Muscle layer of colon (tissue), 2 donors: ENCODE measurements at regions not wholly inside any gene's neighbourhood (a gene's known extent, or its start where the extent isn't known, plus 50 kb on each side); places are given as distances from the start of the nearest gene placed in this dataset.

Experiments
- H3K27ac ChIP-seq: one replicate; pipeline ENCODE4 v1.7.0; 2013; ENCODE audit warnings: low read depth, mild to moderate bottlenecking, low read length, moderate library complexity
- H3K27me3 ChIP-seq, 2 donors: one replicate each; pipeline ENCODE4 v1.7.0; 2013; ENCODE audit warnings: low read length in 2 of 2, mild to moderate bottlenecking in 2 of 2; ENCODE audit not compliant: insufficient read depth in 2 of 2, control insufficient read depth in 1 of 2
- H3K36me3 ChIP-seq: one replicate; pipeline ENCODE4 v1.7.0; 2013; ENCODE audit warnings: mild to moderate bottlenecking, low read length; ENCODE audit not compliant: insufficient read depth
- H3K4me1 ChIP-seq: one replicate; pipeline ENCODE4 v1.7.0; 2013; ENCODE audit warnings: mild to moderate bottlenecking, low read length; ENCODE audit not compliant: insufficient read depth
- H3K4me3 ChIP-seq, 2 donors: one replicate each; pipeline ENCODE4 v1.7.0; 2013; ENCODE audit warnings: low read length in 2 of 2, low read depth in 1 of 2, mild to moderate bottlenecking in 1 of 2, moderate library complexity in 1 of 2
- H3K9ac ChIP-seq: one replicate; pipeline ENCODE4 v1.7.0; 2013; ENCODE audit warnings: low read length
- H3K9me3 ChIP-seq: one replicate; pipeline ENCODE4 v1.7.0; 2013; ENCODE audit warnings: mild to moderate bottlenecking, low read length
- donor health status: abdominal sarcoma.
- donor health status: Adenocarcinoma of cecum.

DNA sequence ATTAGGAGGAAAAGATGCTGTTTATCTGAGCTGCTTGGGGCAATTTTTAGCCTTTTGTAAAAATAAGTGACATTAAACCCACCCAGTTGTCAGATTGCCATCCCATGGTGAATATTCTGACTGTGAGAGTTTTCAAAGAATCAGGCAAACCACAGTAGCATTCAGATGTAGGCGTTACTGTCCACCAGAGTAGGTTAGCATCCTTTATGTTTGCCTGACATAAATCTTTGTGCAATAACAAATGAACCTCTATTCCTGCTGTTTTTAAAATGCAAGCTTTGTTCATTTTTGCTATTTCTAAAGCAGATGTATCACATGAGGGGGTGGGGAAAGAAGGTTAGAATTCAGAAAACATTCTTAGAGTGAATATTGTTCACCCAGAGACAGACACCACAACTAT, 427.8 kb downstream of the CDH9 start:
- Histone ChIP-seq H3K36me3 (no peaks in the 10 kb centered on the region), H3K9me3 (no peaks in the 10 kb centered on the region), H3K4me1 (no peaks in the 10 kb centered on the region), H3K4me3 (no peak overlapping the region), H3K27ac (no peak overlapping the region), H3K27me3 (no peaks in the 10 kb centered on the region), H3K9ac (no peak overlapping the region)

GRCh38 chr5:26601563-26601962, 436.8 kb downstream of the CDH9 start:
- H3K27me3 ChIP-seq = no peaks in the 10 kb centered on the region

GRCh38 chr5:26582350-26583045, 455.9 kb downstream of the CDH9 start:
- H3K9me3 ChIP-seq = no peaks in the 10 kb centered on the region
- H3K27ac ChIP-seq = no peak overlapping the region
- H3K27me3 ChIP-seq = no peaks in the 10 kb centered on the region
- no peak overlapping the region for H3K4me3 ChIP-seq
- H3K36me3 ChIP-seq = no peaks in the 10 kb centered on the region
- no peak overlapping the region for H3K9ac ChIP-seq
- no peaks in the 10 kb centered on the region for H3K4me1 ChIP-seq

More at GRCh38 chr5:26601563-26601962, 436.8 kb downstream of the CDH9 start:
- Histone ChIP-seq H3K4me1 (no peaks in the 10 kb centered on the region), H3K27ac (no peak overlapping the region), H3K9ac (no peak overlapping the region), H3K36me3 (no peaks in the 10 kb centered on the region), H3K4me3 (no peak overlapping the region), H3K9me3 (no peaks in the 10 kb centered on the region)

DNA sequence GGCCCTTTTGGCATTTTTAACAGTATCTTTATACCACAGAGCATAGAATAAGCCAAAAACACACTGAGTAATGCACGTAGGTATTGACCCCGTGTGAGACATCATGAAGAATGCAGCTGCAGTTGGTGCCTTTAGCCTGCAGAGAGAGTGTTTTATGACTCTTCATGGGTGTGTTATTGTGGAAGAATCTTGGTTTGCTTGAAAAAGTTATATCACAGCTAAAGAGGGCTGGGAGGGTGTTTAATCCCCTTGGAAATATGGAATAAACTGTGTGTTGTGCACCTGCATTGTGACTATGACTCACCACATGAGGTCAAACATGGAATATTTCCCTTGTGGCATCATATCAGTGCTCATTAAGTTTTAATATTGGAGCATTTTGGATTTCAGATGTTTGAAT, 458.7 kb downstream of the CDH9 start:
- H3K4me1 ChIP-seq = no peaks in the 10 kb centered on the region
- no peaks in the 10 kb centered on the region for H3K9me3 ChIP-seq
- H3K36me3 ChIP-seq = no peaks in the 10 kb centered on the region
- H3K27ac ChIP-seq = no peak overlapping the region
- H3K4me3 ChIP-seq = no peak overlapping the region
- no peaks in the 10 kb centered on the region for H3K27me3 ChIP-seq
- H3K9ac ChIP-seq = no peak overlapping the region

GRCh38 chr5:26578002-26578401, 460.4 kb downstream of the CDH9 start:
- H3K9ac ChIP-seq = no peak overlapping the region
- no peaks in the 10 kb centered on the region for H3K9me3 ChIP-seq
- H3K27me3 ChIP-seq = no peaks in the 10 kb centered on the region

DNA sequence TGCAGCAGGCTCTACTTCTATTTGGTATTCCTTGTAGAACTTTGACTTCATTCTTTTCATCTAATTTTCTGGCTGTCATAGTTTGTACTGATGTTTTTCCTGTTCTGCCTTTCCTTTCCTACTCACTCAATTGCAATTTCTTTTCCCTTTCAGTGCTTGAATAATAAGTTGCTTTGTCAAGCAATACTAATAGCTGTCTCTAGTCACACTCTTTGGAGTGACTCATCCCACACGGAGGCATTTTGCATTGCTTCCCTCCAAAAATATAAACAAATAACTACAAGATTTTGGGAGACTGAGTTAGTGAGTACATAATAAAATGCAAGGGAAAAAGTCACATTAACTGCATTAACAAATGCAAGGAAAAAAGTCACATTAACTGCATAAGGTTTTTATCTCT, 465.9 kb downstream of the CDH9 start:
- no peaks in the 10 kb centered on the region for H3K36me3 ChIP-seq
- no peaks in the 10 kb centered on the region for H3K4me1 ChIP-seq
- H3K9ac ChIP-seq = no peak overlapping the region
- no peaks in the 10 kb centered on the region for H3K27me3 ChIP-seq
- no peaks in the 10 kb centered on the region for H3K9me3 ChIP-seq
- H3K4me3 ChIP-seq = no peak overlapping the region
- no peak overlapping the region for H3K27ac ChIP-seq

More at GRCh38 chr5:26578002-26578401, 460.4 kb downstream of the CDH9 start:
- Histone ChIP-seq H3K27ac (no peak overlapping the region), H3K4me1 (no peaks in the 10 kb centered on the region), H3K36me3 (no peaks in the 10 kb centered on the region), H3K4me3 (no peak overlapping the region)

- H3K36me3 ChIP-seq = no peaks in the 10 kb centered on the region
- no peak overlapping the region for H3K27ac ChIP-seq
- H3K9ac ChIP-seq = no peak overlapping the region
- H3K4me3 ChIP-seq = no peak overlapping the region
- no peaks in the 10 kb centered on the region for H3K4me1 ChIP-seq
- H3K27me3 ChIP-seq = no peaks in the 10 kb centered on the region
- no peaks in the 10 kb centered on the region for H3K9me3 ChIP-seq
Measured at GRCh38 chr5:26569929-26570258, 468.5 kb downstream of the CDH9 start.

DNA sequence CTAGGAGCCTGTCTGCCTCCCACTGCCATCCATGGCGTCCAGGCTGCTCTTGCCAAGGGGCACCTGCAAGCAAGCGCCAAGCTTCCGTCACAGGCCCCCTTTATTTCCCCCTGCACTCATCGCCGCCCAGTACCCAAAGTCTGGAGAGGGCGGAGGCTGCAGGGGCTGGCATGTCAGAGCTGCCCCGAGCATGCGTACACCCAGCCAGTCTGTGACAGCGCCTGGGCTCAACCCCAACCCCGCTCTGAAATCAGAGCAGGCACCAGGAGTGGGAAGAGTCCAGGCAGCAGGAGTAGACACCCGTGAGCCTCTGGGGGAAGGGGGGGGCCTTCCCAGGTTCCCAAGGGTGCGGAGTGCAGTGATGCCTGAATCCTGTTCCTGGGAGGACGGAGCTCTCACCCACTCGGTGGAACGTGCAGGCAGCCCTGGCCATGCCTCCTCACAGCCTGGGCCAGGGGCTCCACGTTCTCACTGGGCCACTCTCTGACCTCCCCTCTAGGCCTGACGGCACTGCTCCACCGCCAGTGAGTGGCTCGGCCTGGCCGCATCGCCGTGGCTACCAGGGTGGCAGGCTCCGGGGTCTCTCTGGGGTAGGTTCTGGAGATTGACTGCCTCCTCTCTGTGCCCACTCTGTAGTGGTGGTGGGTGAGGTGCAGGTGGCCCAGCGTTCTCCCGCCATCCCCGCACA, 469.0 kb downstream of the CDH9 start:
- Histone ChIP-seq H3K4me1 (no peaks in the 10 kb centered on the region), H3K36me3 (no peaks in the 10 kb centered on the region), H3K4me3 (no peak overlapping the region), H3K27ac (no peak overlapping the region), H3K9ac (no peak overlapping the region), H3K27me3 (no peaks in the 10 kb centered on the region), H3K9me3 (no peaks in the 10 kb centered on the region)

DNA sequence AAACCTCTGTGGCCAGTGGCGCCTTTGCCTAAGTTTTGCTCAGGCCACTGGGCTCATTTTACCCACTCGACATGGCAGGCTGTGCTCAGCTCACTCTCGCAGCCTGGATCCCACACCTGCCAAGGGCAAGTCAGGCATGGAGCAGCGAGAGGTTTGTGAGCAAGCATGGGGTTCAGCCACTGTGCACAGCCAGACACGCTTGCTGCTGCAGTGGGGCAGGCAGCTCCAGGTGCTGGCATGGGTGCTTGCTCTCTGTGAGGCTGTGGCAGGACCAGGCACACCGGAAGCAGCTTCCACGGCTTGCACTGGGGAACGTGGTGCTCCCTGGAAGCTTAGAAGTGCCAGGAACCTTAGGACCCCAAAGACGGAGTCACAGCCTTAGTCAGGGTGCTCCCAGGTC, 470.1 kb downstream of the CDH9 start:
- Histone ChIP-seq H3K36me3 (no peaks in the 10 kb centered on the region), H3K9me3 (no peaks in the 10 kb centered on the region), H3K9ac (no peak overlapping the region), H3K4me1 (no peaks in the 10 kb centered on the region), H3K27ac (no peak overlapping the region), H3K27me3 (no peaks in the 10 kb centered on the region), H3K4me3 (no peak overlapping the region)

GRCh38 chr5:26563979-26564378, 474.4 kb downstream of the CDH9 start:
- Histone ChIP-seq H3K9ac (no peak overlapping the region), H3K27me3 (no peaks in the 10 kb centered on the region), H3K4me1 (no peaks in the 10 kb centered on the region), H3K9me3 (no peaks in the 10 kb centered on the region), H3K4me3 (no peak overlapping the region), H3K36me3 (no peaks in the 10 kb centered on the region), H3K27ac (no peak overlapping the region)

GRCh38 chr5:26553079-26553478, 485.3 kb downstream of the CDH9 start:
- no peak overlapping the region for H3K27ac ChIP-seq
- no peaks in the 10 kb centered on the region for H3K4me1 ChIP-seq
- no peak overlapping the region for H3K9ac ChIP-seq
- no peak overlapping the region for H3K4me3 ChIP-seq
- H3K27me3 ChIP-seq = no peaks in the 10 kb centered on the region
- no peaks in the 10 kb centered on the region for H3K9me3 ChIP-seq
- H3K36me3 ChIP-seq = no peaks in the 10 kb centered on the region

- H3K36me3 ChIP-seq = no peaks in the 10 kb centered on the region
- H3K9me3 ChIP-seq = no peaks in the 10 kb centered on the region
- no peak overlapping the region for H3K27ac ChIP-seq
- no peaks in the 10 kb centered on the region for H3K4me1 ChIP-seq
- no peak overlapping the region for H3K4me3 ChIP-seq
- H3K27me3 ChIP-seq = no peaks in the 10 kb centered on the region
- H3K9ac ChIP-seq = no peak overlapping the region
Measured at GRCh38 chr5:26543987-26544386, 494.4 kb downstream of the CDH9 start.
